Left lung (tissue), 4 donors: ENCODE measurements at regions not wholly inside any gene's neighbourhood (a gene's known extent, or its start where the extent isn't known, plus 50 kb on each side); places are given as distances from the start of the nearest gene placed in this dataset.

ENCODE experiments used
- ATAC-seq: fragments of 200-7000 bp; cut with Tn5 transposase; one replicate; pipeline ENCODE4 v1.9.1; 2020; ENCODE audit warnings: moderate library complexity
- DNase-seq, 4 donors: peaks; one replicate each; pipeline ENCODE4 v3.0.0-alpha.2; 2013 to 2020
- H3K27ac ChIP-seq, 2 donors: fragments of 200-600 bp; sonication (generic) in 1 of 2; one replicate each; pipeline versions ENCODE4 v1.5.0 to v1.8.0; 2020 to 2021
- H3K27me3 ChIP-seq, 2 donors: fragments of 200-600 bp; sonication (generic) in 1 of 2; one replicate each; pipeline versions ENCODE4 v1.5.0 to v1.8.0; 2020 to 2021
- H3K36me3 ChIP-seq, 2 donors: fragments of 200-600 bp; sonication (generic) in 1 of 2; one replicate each; pipeline versions ENCODE4 v1.5.0 to v1.8.0; 2020 to 2021
- H3K4me1 ChIP-seq, 2 donors: fragments of 200-600 bp; one replicate each; pipeline ENCODE4 v1.8.0; 2021
- H3K4me3 ChIP-seq, 2 donors: fragments of 200-600 bp; sonication (generic) in 1 of 2; one replicate each; pipeline versions ENCODE4 v1.5.0 to v1.8.0; 2020 to 2021; ENCODE audit warnings: mild to moderate bottlenecking in 1 of 2
- H3K9me3 ChIP-seq, 2 donors: fragments of 200-600 bp; sonication (generic) in 1 of 2; one replicate each; pipeline versions ENCODE4 v1.5.0 to v1.8.0; 2020 to 2021
- CTCF ChIP-seq, 2 donors: fragments of 200-600 bp; sonication (generic) in 1 of 2; IDR thresholded peaks; one replicate each; pipeline versions ENCODE4 v1.5.0 to v1.8.0; 2021; ENCODE audit warnings: antibody characterized with exemption in 2 of 2
- intact Hi-C, 2 donors: fragments of 100-400 bp; cut with DNase I; formaldehyde crosslinking; loops; one replicate each; pipeline versions ENCODE4 v1.11.2 to v1.14.2; 2022
- donor health status: DM: no; HTN: yes; CAD: no.
- donor health status: DM: no; HTN: no; CAD: no.

- Histone ChIP-seq H3K36me3 (no peaks in the 10 kb centered on the region), H3K27ac (no peak overlapping the region), H3K27me3 (no peaks in the 10 kb centered on the region), H3K4me3 (no peak overlapping the region), H3K9me3 (peaks cover 0 to 2% of the 10 kb centered on the region in 2 donors), H3K4me1 (peaks cover 0 to 5% of the 10 kb centered on the region in 2 donors)
- ATAC-seq (no peak), DNase-seq (peak in 2 of 4 donors; percentile 57 to 77)
- no peak for TF ChIP-seq CTCF (IDR thresholded peaks at IDR 0.05)
- intact Hi-C loops: no loop called here
Measured at GRCh38 chr11:69364921-69365320, 71.0 kb downstream of the MYEOV start.

GRCh38 chr11:69365558-69365957 is 71.6 kb downstream of the MYEOV start:
- ATAC-seq (no peak), DNase-seq (peak in 1 of 4 donors; percentile 39)
- intact Hi-C loops: no loop called here
- no peak overlapping the region for H3K27ac ChIP-seq
- H3K9me3 ChIP-seq: peaks cover 0 to 2% of the 10 kb centered on the region in 2 donors
- no peaks in the 10 kb centered on the region for H3K27me3 ChIP-seq
- H3K36me3 ChIP-seq: no peaks in the 10 kb centered on the region
- TF ChIP-seq CTCF (IDR thresholded peaks at IDR 0.05): no peak
- peaks cover 0 to 5% of the 10 kb centered on the region in 2 donors for H3K4me1 ChIP-seq
- no peak overlapping the region for H3K4me3 ChIP-seq

GRCh38 chr11:69366591-69366990 is 72.6 kb downstream of the MYEOV start:
- Histone ChIP-seq H3K4me1 (peaks cover 0 to 5% of the 10 kb centered on the region in 2 donors), H3K27ac (no peak overlapping the region), H3K27me3 (no peaks in the 10 kb centered on the region), H3K9me3 (peaks cover 0 to 2% of the 10 kb centered on the region in 2 donors), H3K4me3 (no peak overlapping the region), H3K36me3 (no peaks in the 10 kb centered on the region)
- no peak for ATAC-seq
- intact Hi-C loops: no loop called here
- TF ChIP-seq CTCF (IDR thresholded peaks at IDR 0.05): no peak
- no peak for DNase-seq

GRCh38 chr11:69367211-69367964 is 73.4 kb downstream of the MYEOV start:
- no peak for TF ChIP-seq CTCF (IDR thresholded peaks at IDR 0.05)
- Histone ChIP-seq H3K27ac (no peak overlapping the region), H3K27me3 (no peaks in the 10 kb centered on the region), H3K36me3 (no peaks in the 10 kb centered on the region), H3K4me1 (peaks cover 0 to 5% of the 10 kb centered on the region in 2 donors), H3K9me3 (peaks cover 0 to 2% of the 10 kb centered on the region in 2 donors), H3K4me3 (no peak overlapping the region)
- no peak for ATAC-seq
- no peak for DNase-seq
- intact Hi-C loops: no loop called here

- DNase-seq (peak in 2 of 4 donors; percentile 35 to 36), ATAC-seq (peak; percentile 85)
- no peaks in the 10 kb centered on the region for H3K36me3 ChIP-seq
- H3K4me1 ChIP-seq: peaks cover 0 to 5% of the 10 kb centered on the region in 2 donors
- H3K27ac ChIP-seq: no peak overlapping the region
- H3K27me3 ChIP-seq: no peaks in the 10 kb centered on the region
- H3K4me3 ChIP-seq: no peak overlapping the region
- no peak for TF ChIP-seq CTCF (IDR thresholded peaks at IDR 0.05)
- H3K9me3 ChIP-seq: peaks cover 0 to 2% of the 10 kb centered on the region in 2 donors
- intact Hi-C loops: no loop called here
Measured at GRCh38 chr11:69368119-69368880, 74.3 kb downstream of the MYEOV start.
